NCI-H1417 (cell line): ENCODE measurements at regions not wholly inside any gene's neighbourhood (a gene's known extent, or its start where the extent isn't known, plus 50 kb on each side); places are given as distances from the start of the nearest gene placed in this dataset.
"Not testable (repeated sequence)": the region's sequence is repeated elsewhere in the genome, so short reads cannot be mapped to it uniquely, and the experiment has no call there.

ENCODE experiments used
- DNase-seq, 3 experiments: peaks; one replicate each; lab custom pipeline; 2025; lab: John Stamatoyannopoulos, UW

- peak in 2 of 3 experiments; percentile 78 to 89 for DNase-seq
Measured at GRCh38 chrX:115968436-115969252, 201.9 kb upstream of the AGTR2 start.

- DNase-seq: no peak
Measured at GRCh38 chrX:115970718-115971117, 199.8 kb upstream of the AGTR2 start.

- no peak for DNase-seq
Measured at GRCh38 chrX:115972717-115973116, 197.8 kb upstream of the AGTR2 start.

GRCh38 chrX:115978068-115978467 lies 192.5 kb upstream of the AGTR2 start:
- no peak for DNase-seq

- peak in 1 of 3 experiments; percentile 6 for DNase-seq
Measured at GRCh38 chrX:115983148-115983547, 187.4 kb upstream of the AGTR2 start.

DNA sequence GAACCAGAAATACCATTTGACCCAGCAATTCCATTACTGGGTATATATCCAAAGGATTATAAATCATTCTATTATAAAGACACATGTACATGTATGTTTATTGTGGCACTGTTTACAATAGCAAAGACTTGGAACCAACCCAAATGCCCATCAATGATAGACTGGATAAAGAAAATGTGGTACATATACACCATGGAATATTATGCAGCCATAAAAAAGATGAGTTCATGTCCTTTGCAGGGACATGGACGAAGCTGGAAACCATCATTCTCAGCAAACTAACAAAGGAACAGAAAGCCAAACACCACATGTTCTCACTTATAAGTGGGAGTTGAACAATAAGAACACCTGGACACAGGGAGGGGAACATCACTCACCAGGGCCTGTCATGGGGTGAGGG lies 183.1 kb upstream of the AGTR2 start:
- not testable (repeated sequence) for DNase-seq

DNA sequence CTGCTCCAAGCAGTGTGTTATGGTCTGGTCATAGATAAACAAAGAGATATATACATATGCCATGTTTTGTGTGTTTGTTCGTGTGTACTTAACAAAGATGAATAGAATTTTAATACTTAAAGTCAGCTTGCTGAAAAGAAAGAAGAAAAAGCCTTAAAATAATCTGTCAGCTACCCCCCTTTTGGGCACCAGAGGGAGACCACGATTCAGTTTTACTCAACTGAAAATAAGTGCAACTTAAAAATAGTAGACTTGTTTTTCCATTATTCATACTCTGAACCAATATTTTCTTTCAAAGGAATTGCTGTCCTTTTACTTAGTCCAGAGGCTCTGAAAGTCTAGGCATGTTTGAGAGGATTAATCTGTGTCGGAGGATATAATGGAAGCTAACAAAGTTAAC lies 181.7 kb upstream of the AGTR2 start:
- peak in 2 of 3 experiments; percentile 19 to 59 for DNase-seq

DNA sequence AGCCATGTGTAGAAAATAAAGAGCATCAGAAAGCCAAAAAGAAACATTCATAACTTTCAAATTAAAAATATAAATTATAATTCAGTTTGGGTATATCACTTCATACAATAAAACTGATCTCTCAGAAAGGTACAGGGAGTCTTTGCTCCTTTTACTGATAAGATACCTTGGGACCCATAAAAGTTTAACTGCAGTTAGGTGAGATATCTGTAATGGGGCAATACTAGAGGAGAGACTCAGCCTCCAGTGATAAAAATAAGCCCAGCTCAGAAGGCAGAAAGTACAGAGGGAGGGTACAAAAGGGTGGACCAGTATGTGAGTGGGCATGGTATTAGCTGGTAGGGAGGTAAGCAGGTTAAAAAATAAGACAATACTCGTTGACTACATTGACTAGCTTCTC lies 180.9 kb upstream of the AGTR2 start:
- no peak for DNase-seq

GRCh38 chrX:116009346-116009745 lies 161.2 kb upstream of the AGTR2 start:
- no peak for DNase-seq

GRCh38 chrX:116009861-116010710 lies 160.5 kb upstream of the AGTR2 start:
- DNase-seq: peak in 2 of 3 experiments; percentile 12 to 34

GRCh38 chrX:116010939-116011338 lies 159.6 kb upstream of the AGTR2 start:
- no peak for DNase-seq

GRCh38 chrX:116031331-116031730 lies 139.2 kb upstream of the AGTR2 start:
- no peak for DNase-seq
